Epidermal melanocyte (primary cell): ENCODE measurements at regions not wholly inside any gene's neighbourhood (a gene's known extent, or its start where the extent isn't known, plus 50 kb on each side); places are given as distances from the start of the nearest gene placed in this dataset.

Experiments
- DNase-seq: peaks from one replicate; pipeline ENCODE4 v3.0.0; 2011; ENCODE audit warnings: low spot score; ENCODE audit not compliant: insufficient read length

DNA sequence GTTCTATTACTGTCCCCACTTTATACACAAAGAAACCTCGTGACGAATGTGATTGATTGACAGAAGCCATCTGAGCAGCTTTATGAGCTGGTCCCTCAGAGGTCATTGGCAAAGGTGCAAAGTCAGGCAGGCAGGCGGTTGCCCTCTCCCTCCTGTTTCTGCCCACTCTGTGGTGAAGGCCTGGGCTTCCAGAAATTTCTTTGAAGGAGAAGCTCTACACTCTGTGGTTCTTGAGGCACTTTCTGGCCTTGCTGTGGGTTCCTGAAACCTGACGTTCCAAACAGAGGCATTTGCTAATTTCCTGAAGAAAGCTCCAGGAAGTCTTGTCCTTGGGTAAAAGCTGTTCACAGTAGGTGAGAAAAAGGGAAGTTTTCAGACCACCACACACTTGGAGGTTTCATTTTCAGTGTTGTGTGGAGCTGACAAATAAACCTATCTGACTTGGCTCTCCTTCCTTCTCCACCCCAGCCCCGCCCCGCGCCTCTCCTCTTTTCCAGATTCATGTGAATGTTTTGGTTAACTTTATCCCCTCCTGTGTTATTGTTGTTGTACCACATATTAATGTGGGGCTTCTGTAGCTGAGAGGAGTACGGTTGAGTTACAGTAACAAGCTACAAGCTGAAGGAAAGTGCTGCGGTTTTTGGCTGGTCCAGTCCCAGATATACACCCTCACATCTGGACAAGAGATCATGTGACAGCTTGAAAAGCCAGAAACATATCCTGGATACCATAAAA is 274.1 kb downstream of the CLIC5 start:
- no peak for DNase-seq

DNA sequence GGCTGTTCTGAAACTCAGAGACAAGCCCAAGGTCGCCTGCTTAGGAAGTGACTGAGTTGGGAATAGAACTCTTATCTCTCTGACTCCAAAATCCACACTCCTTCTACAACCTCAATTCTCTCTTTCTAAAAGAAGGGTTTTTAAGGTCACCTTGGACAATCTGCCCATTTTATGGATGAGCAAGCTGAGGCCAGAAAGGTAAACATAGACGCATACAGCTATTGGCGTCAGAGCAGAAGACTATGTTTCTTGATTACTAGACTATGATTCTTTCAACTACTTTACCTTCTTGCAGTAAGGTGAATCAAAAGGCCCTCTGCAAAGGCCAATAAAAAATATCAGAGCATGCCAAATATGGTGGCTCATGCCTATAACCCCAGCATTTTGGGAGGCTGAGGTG is 276.6 kb downstream of the CLIC5 start:
- no peak for DNase-seq

DNA sequence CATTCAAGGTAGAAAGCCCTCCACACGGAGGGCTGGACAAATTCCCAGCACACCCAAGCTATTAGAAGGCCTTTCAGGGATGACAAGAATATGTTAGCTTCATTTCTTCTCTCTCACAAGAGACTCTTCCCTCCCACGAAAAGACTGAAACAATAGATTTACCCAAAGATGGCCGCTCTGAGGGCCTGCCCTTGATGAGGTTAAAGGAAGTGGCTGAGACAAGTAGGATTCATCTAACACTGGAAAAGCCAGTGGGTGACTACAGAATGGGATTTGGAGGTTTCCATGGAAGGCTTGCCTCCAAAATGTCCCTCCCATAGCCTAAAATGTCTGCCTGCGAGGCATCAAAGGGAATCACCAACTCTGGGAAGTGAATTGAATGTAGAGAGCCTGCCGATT is 277.6 kb downstream of the CLIC5 start:
- no peak for DNase-seq

DNA sequence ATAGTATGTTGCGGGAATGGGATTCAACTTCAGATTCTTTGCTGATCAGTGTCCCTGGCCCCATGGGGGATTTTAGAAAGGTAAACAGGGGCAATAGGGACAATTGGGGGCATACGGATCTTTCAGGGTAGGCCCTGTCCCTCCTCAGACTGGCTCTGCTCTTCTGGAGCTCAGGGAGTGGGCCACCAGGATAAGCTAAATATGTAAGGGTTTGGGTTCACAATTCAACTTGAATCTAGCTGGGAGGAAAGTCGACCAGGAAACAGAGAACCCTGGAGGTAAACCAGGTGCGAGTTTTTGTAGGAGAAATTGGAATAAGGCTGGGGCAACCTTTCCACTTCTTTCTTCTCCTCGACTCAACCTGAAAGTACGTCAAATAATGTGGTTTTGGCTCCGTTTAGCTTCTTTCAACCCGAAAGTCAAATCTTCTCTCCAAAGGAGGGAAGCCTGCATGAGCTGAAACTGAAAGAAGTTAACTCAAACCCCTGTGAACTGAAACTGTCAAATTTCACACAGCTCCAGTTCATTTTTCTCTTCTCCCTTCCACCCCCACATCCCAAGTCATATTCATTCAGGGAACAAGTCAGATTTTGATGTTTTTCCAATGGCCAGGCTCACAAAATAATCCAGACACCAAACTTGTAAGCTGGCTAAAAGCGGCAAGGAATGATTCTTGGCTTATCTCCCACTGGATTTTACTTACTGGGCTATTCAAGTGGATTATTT is 278.2 kb downstream of the CLIC5 start:
- DNase-seq, result no peak

DNA sequence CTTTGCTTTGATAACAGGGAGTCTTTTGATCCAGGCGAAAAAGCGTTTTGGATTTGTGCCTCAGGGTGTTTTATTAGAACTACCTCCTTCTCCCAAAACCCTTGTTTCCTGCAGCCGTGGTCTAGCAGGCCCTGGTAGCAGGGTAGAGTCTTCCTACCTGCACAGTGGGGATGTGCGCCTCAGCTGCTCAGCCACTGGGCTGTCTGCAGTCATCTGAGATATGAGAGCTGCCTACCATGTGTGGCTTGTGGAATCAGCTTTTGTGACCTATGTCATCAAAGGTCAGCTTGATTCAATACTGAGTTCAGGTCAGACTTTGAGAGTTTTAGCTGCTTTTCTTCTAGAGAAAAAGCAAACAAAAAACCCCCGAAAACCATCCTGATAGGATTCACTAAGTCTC is 279.5 kb downstream of the CLIC5 start:
- no peak for DNase-seq

DNA sequence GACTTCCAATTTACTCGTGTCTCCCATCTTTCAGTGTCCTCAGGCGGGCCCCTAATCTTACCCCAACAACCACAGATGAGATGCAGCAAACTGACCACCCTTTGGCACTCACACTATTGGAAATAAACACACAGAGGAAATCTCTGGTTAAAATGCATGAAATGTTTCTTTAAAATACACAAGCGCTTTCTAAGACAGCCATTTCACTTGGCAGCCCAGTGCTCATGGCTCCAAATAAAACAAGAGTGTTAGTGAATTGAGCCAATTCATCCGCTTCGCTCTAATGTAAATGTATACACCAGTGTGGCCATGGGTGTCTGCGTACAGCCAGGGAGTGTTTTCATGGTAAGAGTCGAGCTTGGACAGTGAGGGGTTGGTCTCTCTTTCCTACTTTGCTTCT is 282.9 kb downstream of the CLIC5 start:
- DNase-seq, result no peak

DNA sequence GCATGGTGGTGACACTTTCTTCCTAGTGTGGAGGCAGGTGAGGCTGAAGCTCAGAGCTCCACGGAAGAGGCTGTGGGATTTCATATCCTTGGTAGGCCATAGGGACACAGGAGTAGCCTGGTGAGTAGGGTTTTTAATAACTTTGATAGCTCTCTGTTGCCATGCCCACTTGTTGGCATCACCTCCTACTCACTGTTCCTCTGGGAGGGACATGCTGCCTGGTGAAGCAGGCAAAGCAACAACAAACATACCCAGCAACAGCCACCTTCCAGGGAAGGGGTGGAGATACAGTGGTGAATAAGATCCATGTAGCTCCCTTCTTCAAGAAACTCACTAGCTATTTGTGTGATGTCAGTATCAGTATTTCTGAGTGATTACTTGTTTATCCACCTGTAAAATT is 285.4 kb downstream of the CLIC5 start:
- no peak for DNase-seq

DNA sequence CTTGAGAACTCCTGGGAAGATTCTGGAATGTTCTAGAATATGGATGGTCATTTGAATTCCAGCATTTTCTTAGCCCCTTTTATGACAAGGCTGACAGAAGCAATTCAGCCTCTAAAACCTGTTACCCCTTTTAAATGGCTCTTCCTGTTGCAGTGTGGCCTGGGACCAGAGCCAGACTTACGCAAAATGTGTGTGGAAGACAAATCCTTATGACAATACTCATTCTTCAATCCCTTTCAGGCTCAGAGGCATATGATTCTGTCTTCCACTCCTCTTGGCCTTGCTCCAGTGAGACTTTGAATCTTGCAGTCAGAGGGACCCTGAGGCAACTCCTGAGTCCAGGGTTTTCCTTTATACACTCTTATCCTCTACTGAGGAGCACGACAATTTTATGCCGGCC is 287.0 kb downstream of the CLIC5 start:
- peak; percentile 44 for DNase-seq

DNA sequence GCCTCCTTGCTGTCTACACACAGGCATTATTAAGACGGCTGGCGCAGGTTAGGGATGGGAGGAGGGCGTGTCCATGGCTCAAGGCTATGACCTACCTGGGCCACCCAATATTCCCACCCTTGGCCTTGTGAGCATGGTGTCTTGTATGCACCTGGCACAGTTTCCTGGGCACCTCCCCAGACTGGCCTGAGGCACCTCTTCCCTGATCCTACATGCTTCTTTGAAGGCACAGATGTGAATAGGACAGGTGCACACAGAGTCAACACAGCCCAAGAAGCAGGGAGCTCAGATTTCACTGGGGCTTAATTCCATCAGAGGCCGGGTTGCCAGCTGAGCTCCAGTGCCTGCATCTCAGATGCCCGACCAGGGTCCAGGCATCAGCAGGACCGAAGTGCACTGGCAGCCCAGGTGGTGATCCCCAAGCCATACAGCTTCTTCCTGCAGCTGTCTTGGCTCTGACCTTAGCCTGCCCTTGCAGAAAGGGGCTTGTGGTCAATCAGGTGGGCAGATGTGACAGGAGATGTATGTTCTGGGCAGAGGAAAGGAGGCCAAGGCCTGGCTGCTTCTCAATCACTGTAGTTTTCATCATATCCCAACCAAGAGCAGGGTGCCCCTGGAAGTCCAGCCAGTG is 287.7 kb downstream of the CLIC5 start:
- DNase-seq, result no peak

DNA sequence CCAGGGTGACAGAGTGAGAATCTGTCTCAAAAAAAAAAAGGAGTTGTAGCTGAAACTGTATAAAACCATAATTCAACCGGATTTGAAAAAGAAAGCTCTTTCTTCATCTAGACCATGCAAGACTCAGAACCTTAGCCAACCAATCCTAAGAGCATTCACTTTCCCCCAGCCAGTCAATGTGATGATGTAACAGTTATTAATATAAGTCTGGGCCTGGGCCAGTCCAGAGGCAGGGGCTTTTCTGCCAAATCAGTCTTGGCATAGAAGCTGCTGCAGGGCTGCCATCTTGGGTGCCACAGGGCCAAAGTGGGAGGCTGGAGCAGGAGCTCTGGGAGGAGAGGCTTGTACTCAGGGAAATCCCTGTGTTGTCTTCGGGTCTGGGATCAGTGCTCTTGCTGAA is 288.4 kb downstream of the CLIC5 start:
- DNase-seq, result no peak

DNA sequence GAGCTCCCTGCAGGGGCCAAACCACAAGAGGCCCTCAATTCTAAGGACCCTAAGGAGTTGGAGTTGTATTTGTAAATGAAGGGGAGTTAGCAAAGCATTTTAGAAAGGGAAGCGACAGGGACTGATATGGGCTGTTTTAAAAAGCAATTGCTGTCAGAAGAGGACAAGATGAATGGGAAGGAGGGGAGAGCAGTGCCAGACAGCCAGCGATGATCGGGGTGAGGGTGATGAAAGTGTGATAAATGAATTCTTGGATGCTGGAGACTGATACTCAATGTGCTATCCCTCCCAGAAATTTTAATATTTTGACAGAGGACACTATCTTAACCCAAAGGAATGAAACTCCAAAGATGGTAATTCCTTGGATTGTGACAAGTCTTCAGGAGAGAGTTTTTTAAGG is 289.2 kb downstream of the CLIC5 start:
- DNase-seq, result no peak

DNA sequence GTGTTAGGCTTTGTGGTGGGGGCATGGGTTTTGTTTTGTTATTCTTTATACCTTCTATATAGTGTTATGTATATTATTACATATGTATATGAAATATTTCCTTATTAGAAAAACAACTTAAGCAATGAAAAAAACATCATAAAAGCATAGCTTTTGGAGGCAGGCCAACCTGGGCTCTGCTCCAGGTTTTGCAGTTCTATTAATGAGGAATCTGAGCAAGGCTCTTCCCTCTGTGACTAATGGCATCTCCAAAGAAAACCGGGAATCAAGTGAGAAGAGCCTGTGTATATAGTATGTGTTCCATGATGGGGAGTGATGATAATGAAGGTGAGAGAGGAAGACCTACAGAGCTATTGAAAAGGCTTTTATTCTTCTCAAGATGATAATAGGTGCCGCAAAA is 291.1 kb downstream of the CLIC5 start:
- DNase-seq, result no peak

DNA sequence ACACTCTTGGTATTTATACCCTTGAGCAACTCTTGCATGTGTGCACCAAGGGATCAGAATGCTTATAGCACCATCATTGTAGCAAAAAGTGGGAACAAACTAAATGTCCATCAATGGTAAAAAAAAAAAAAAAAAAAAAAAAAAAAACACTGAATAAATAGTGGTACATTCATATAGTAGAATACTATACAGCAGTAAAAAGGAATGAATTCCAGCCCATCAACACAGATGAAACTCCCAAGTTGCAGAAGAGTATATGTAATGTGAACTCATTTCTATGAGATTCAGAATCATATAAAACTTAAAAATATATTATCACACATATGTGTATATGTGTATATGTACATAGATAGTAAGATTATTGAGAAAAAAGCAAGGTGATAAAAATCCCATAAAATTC is 291.6 kb downstream of the CLIC5 start:
- no peak for DNase-seq

DNA sequence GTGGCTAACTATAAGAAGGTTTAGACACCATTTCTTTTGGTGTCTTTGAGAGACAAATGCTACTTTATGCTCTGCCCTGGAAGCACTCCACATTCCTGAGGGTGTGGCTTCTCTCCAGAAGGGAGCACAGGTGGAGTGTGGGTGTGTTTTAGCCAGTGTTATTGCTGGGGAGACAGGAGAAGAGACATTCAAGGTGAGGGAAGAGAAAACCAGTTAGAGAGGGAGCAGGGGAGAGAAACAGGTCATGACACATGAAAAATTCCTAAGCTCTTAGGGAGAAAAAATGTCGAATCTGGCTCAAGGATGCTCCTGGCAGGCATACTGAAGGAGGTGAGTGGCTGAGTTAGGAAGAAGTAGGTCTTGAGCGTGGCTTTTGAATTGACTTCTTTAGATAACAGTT is 292.8 kb downstream of the CLIC5 start:
- no peak for DNase-seq

DNA sequence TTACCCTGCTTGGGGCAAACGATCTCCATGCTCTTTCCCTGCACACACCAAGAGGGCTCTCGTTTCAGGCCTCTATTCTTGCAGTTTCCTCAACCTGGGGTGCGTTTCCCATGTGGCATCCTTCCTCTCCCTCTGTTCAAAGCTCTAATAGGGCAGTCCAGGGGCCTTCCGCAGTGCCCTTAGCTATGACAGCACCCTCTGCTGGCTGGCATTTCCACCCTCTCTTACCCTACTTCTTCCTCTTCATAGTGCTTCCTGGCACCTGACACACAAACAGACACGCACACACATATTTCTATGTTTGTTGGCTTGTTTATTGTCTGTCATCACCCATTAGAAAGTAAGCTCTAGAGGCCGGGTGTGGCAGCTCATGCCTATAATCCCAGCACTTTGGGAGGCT is 294.0 kb downstream of the CLIC5 start:
- DNase-seq, result no peak

DNA sequence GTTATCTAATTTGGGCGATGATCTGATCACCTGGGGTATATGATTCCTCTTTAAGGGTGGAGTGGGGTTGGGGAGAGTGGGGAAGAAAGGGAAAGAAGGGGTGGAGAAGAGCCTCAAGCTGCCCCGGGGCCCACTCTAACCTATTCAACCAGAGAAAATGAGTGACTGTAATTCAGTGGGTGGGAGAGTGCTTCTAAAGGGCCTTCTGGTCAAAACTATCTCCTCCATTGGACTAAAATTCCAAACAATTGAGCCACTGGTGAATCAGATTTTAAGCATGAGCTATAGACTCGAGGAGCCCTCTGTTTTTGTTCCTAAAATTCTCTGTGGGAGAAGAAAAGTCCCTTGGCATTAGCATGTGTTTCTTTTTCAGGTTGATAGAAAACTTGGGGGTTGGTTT is 296.8 kb downstream of the CLIC5 start:
- DNase-seq, result no peak

DNA sequence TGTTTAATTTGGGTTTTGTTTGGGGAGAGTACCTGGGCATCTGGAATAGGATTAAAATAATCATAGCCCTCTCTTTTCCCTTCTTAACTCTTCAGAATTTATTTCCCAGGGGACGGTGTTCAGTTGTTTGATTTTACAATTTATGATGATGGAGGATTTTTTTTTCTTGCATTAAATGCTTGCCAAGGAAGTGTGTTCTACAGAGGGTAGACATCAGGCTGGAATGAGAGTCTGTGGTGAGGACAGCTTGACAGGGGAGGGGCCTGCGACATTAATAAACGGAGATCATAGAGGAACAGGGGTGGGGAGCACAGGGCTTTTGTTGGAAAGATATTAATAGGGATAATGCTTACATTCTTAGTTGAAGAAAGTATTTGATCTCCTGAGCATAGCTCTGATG is 297.5 kb downstream of the CLIC5 start:
- DNase-seq, result no peak

DNA sequence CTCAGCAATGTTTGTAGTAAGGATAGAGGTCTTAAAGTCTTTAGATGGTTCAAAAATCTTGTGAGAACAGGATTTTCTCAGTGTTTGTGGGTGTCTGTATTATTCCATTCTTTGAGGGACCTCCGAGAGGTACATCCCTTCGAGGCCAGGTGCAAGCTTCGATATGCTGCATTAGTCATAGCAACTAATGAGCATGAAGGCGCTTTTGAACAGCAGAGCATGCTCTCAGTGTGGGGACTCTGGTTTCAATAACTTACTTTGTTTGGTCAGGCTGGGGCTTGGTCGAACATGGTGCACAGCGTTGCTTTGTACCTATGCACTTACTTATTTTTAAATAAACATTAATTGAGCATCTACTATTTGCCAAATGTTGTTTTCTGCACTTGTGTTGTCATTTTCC is 297.9 kb downstream of the CLIC5 start:
- DNase-seq, result no peak

DNA sequence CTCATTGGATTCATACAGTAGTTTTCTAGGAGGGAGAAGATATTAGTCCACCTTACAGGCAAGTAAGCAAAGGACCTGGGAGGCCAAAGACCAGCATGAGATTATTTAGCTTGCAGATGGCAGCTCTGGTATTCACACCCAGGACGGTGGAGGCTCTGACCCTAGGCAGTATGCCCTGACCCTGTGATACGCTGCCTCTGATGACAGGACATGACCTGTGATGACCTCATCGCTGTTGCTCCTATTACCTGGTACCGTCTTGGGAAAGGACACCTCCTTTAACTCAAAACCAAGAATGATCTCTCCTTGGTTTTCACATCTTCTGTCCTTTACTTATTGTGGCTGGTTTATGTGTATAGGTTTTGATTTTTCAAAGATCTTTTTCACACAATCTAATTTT is 298.6 kb downstream of the CLIC5 start:
- no peak for DNase-seq

DNA sequence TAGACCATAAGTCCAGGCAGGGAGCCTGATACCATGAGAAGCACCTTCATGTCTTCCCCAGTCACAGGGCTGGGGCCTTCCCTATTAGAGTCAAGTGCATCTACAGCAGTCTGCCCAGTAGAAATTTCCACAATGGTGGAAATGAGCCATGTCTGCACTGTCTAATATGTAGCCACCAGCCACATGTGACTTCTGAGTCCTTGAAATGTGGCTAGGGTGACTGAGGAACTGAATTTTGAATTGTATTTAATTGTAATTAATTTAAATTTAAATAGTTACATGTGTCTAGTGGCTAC is 300.2 kb downstream of the CLIC5 start:
- no peak for DNase-seq

DNA sequence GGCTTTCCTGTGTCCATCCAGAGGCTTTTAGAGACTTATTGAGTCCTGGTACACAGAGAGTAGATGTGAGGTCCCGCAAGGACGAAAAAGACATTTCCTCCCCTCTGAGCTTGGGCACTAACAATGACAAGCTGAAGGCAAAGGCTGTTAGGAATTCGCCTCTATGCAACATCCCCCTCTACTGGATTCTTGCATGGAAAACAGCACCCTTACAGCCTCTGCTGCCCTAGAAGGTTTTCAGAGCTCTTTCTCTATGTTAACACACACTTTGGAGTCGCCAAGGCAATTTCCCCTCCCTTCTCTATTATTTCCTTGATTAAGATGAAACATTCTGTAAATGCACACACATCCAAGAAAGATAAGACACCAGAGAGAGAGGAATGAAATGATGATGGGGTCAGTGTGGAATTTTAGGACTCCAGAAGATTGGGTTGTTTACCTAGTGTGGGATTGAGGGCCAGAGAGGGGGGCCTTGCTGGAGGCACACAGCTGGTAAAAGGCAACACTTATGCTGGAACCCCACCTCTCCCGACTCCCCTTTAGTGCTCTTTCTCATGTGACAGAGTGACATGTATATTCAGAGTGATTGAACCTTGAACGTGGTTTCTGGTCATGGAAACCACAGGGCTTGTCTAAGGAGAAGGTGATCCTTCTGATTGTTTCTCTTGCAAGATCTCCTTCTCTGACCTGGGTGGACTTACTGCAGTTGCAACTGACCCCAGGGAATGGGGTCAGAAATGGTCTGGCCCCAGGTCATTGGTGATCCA is 300.7 kb downstream of the CLIC5 start:
- peak; percentile 85 for DNase-seq

DNA sequence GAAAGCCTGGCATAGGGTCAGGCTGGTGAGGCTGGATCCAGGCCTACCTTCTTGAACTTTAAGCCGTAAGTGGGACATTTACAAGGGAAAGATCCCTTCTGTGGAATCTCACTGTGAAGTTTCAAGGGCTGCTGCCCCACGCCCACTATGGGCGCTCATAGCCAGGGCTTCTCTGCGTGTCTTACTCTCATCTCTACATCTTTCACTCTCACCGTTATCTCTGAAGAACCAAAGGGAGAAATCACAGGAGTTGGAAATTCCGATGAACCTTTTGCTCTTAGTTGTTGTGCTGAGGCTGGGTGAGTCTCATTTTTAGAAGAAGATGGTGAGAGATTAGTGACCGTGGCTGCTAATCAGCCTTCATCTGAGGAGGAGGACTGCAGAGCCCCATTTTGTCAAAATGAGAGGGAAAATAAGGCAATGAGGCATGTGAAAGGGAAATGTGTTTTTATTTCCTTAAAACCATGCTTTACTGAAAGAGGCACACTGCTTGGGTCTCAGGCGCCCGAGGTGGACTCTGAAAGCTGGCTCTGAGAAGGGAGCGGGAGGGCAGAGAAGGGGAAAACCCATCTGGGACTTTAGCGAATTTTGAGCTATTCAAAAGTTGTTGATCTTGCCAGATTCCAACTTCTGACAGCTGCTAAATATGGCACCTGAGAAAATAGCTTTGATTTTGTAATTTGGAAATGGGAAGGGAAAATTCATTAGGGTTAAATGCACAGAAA is 301.5 kb downstream of the CLIC5 start:
- no peak for DNase-seq
